Heart left ventricle (tissue), 13 donors: ENCODE measurements at regions not wholly inside any gene's neighbourhood (a gene's known extent, or its start where the extent isn't known, plus 50 kb on each side); places are given as distances from the start of the nearest gene placed in this dataset.

ENCODE experiments used
- CTCF ChIP-seq, 12 donors: fragments of 200-600 bp; sonication (generic) in 4 of 12; IDR thresholded peaks; one replicate each; pipeline versions ENCODE4 v1.5.0 to v1.8.0; 2018 to 2022; ENCODE audit warnings: antibody characterized with exemption in 12 of 12, mild to moderate bottlenecking in 5 of 12
- POLR2A ChIP-seq, 2 donors: fragments of 450-650 bp; IDR thresholded peaks; one replicate each; pipeline ENCODE4 v1.6.1; 2017; ENCODE audit warnings: antibody characterized with exemption in 2 of 2, mild to moderate bottlenecking in 2 of 2, moderate library complexity in 2 of 2
- donor health status: ischemic (EF 13 %, LVEDD 7.1; RV severe dilation, severe dysfunction).
- donor health status: DM: no; HTN: yes; CAD: no.
- donor health status: DM: no; HTN: no; CAD: no.
- donor health status: ischemic (EF 25% LVEDD 6.9; RV normal size, moderate dysfunction).
- donor health status: ischemic (EF 25% LVEDD 5.7; RV mildly dilated, moderate dysfunction).
- donor health status: ischemic (EF 35%, LVEDD 5.7; RV mildly dilated, moderate dysfunction).
- donor health status: nonischemic (EF 11% LVEDD 7.7; RV severe dilation, severe dysfunction).
- donor health status: DM: yes; HTN: yes; CAD: no.
- donor health status: PGD.
- donor health status: ischemic (EF 29% LVEDD 5.4; RV normal size, mild dysfunction).
- donor health status: nonischemic (EF 23%, LVEDD 6.1; RV moderate dilation, normal function).

- TF ChIP-seq CTCF (IDR thresholded peaks at IDR 0.05) (no peak), POLR2A (IDR thresholded peaks at IDR 0.05) (no peak)
Observed at GRCh38 chr2:74041182-74041581, 56.5 kb downstream of the TET3 start.
